GM19395 (cell line): ENCODE measurements at regions not wholly inside any gene's neighbourhood (a gene's known extent, or its start where the extent isn't known, plus 50 kb on each side); places are given as distances from the start of the nearest gene placed in this dataset.

Experiments used
- ATAC-seq: cut with Tn5 transposase; IDR thresholded peaks from one replicate; pipeline ENCODE4 v1.9.1; 2021; ENCODE audit warnings: mild to moderate bottlenecking, moderate library complexity; ENCODE audit not compliant: unreplicated experiment

DNA sequence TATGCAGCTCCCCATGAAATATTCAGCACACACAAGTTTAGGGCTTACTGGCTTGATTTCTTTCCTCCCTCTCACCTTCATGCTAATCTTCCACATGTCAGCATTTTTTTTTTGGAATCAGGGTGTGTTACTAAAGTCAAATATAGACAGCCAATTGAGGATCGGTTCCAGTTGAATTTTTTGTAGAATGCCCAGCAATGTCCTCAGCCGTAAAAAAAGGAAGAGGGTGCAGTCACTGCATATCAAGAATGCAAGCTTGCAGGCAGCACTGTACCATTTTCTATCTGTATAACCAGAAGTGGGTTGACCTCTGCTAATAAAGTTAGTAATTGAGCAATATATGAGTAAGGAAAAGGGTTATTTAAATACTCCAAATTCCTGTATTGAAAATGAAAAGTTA, 51.4 kb upstream of the CHMP2B start:
- ATAC-seq, result no peak

- no peak for ATAC-seq
Observed at GRCh38 chr3:87173776-87174175, 53.3 kb upstream of the CHMP2B start.

GRCh38 chr3:87173071-87173470, 54.0 kb upstream of the CHMP2B start:
- no peak for ATAC-seq

- peak; percentile 96 for ATAC-seq
Observed at GRCh38 chr3:87167628-87168456, 59.3 kb upstream of the CHMP2B start.

- no peak for ATAC-seq
Observed at GRCh38 chr3:87164245-87164644, 62.9 kb upstream of the CHMP2B start.

- ATAC-seq, result no peak
Observed at GRCh38 chr3:87161851-87162250, 65.3 kb upstream of the CHMP2B start.

DNA sequence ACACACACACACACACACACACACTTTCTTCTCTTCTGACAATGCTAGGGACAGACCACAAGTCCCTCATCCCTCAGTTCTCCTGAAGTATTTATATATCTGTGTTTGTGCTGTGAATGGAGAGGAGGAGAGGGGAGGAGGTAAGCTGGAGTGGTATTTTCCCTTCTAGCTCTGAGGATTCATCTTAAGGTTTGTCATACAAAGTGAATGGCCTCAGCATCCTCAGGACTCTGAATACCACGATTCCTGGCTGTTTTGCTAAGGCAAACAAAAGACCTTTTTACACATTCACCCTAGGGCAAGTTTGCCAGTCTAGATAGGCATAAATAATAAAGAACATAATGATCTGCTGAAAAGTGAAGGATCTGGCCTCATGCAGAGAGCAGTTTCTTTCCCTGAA, 65.7 kb upstream of the CHMP2B start:
- no peak for ATAC-seq

- no peak for ATAC-seq
Observed at GRCh38 chr3:87161013-87161412, 66.1 kb upstream of the CHMP2B start.

- ATAC-seq, result no peak
Observed at GRCh38 chr3:87158823-87159222, 68.3 kb upstream of the CHMP2B start.

- no peak for ATAC-seq
Observed at GRCh38 chr3:87148020-87148419, 79.1 kb upstream of the CHMP2B start.

DNA sequence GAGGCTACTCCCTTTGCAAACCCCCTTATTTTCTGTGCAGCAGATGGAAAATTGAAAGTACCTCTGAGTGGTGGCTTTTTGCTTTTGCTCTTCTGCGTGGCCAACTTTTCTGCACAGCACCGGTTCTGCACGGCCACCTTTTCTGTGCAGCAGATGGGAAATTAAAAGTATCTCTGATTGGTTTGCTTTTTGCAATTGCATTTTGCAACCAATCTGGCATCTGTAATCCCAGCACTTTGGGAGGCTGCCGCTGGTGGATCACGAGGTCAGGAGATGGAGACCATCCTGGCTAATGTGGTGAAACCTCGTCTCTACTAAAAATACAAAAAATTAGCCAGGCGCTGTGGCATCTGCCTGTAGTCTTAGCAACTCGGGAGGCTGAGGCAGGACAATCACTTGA, 79.5 kb upstream of the CHMP2B start:
- no peak for ATAC-seq

DNA sequence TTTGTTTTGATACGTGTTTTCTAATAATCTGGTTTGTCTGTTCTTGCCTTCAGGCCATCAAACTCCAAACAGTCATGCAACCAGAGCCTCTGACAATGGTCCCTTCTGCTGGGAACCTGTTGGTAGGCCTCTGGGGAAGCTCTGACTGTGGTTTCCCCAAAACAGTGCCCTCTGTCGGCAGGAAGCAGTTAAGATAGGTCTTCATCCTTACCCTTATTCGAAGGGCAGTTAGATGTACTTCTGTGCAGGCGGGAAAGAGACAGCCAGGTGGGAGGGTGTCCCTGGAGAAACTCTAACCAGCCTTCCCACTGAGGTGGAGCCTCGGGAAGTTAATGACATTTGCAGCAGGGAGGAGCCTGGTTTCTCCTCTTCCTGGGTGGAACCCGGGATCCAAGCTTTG, 81.6 kb upstream of the CHMP2B start:
- ATAC-seq, result peak; percentile 78

DNA sequence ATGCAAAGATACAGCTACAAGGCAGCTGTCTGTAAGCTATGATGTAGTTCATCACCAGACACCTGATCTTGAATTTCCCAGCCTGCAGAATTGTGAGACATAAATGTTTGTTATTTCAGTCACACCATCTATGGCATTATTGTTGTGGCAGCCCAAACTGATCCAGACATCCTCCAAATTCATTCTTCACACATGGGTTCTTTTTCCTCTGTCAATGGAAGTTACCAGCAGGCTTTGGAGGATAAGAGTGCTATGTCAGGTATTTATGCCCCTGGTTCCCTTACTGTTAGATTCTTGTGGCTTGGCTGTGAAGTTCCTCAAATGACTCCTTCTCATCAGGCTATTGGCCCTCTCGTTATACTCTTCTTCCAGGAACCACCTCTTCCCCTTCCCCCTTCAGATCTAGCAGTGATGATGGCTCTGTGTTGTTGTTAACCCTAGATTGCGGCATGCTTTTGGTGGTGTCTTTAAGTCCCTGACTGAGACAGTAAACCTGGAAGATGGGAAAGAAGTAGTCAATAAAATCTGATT, 91.0 kb upstream of the CHMP2B start:
- ATAC-seq, result no peak

- no peak for ATAC-seq
Observed at GRCh38 chr3:87135412-87135811, 91.7 kb upstream of the CHMP2B start.

DNA sequence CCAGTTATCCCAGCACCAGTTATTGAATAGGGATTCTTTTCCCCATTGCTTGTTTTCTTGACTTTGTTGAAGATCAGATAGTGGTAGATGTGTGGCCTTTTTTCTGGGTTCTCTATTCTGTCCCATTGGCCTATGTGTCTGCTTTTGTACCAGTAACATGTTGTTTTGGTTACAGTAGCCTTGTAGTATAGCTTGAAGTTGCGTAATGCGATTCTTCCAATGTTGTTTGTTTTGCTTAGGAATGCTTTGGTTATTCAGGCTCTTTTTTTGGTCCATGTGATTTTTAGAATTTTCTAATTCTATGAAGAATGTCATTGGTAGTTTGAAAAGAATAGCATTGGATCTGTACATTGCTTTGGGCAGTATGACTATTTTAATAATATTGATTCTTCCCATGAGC, 94.3 kb upstream of the CHMP2B start:
- no peak for ATAC-seq

DNA sequence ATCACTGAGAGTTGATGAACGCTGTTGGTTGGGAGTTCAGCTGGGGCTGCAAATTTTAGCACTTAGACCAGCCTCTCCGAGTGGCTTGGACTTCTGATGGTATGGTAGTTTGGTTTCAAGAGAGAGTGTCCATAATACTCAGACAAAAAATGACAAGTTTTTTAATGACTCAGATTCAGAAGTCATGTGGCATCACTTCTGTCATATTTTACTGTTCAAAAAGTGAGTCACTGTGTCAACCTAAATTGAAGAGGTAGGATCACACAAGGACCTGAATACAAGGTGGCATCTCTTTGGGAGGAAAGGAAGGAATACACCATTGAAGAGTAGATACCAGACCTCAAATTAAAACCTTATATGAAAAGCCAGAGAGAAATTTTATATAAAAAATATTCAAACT, 99.1 kb upstream of the CHMP2B start:
- ATAC-seq, result no peak

- no peak for ATAC-seq
Observed at GRCh38 chr3:87127281-87127680, 99.8 kb upstream of the CHMP2B start.

DNA sequence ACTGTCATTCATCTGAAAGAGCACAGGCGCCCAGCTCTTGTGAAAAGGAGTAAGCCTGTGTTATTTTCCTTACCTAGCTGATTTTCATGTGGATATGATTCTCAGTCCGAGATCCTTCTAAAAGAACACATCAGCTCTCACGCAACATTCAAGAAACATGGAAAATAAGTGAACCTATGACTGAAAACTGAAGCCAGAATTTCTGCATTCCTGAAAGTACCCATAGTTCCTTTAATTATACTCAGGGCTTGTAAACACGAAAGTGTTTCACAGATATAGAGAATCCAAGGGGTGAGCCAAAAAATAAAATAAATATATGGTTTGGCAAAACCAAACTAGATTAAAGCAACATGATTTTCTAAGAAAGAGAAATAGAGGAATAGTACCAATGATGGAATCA, 100.8 kb upstream of the CHMP2B start:
- ATAC-seq, result no peak

DNA sequence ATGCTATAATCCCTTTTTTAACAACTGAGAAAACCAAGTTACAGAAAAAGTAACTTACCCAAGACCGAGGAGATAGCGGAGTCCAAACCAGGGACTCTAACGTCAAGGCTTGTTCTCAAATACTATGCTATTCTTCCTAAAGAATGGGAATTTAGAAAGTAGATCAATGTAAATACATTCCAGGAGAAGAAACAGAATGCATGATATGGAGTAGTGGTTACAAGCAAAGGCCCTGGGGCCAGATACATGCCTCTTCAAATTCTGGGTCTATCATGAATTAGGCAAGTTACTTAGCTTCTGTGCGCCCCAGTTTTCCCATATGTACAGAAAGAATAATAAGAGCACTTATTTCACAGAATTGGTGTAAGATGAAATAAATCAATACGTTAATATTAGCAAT, 102.0 kb upstream of the CHMP2B start:
- ATAC-seq, result no peak

GRCh38 chr3:87122766-87123165, 104.3 kb upstream of the CHMP2B start:
- ATAC-seq, result no peak

DNA sequence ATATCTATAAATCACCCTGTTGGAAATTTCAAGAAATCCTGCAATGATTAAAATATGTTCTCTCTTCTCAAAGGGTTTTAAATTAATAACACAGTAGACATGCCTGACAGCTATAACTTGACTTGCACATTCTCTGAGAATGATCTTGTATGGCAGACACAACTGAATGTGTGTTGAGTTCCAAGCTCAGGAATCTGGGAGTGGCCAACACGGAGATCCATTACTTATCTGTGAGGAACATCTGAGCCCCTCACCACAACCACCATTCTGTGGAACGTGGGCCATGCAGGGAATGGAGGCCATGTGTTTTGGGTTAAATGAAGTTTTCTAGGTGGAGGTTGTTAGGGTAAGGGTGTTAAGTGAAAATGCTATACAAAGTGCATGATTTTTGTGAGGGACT, 105.3 kb upstream of the CHMP2B start:
- no peak for ATAC-seq

DNA sequence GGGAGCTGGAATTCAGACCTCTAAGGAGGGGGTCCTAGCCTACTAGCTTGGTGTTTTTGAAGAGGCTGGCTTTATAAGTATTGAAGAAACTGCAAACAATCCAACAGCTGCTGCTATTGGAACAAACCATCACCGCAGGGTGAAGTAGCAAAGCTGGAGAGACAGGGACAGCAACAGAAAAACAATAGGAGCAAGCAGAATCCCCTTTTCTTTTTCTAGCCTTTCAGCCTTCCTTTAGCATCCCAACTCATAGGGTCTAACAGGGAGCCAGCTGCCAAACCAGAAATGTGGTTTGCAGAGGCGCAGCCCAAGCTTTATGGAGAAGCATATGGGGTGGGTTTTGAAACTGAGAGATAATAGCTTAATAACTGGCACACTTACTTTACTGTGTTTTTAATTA, 106.2 kb upstream of the CHMP2B start:
- no peak for ATAC-seq

- no peak for ATAC-seq
Observed at GRCh38 chr3:87120236-87120635, 106.9 kb upstream of the CHMP2B start.
